ENCODE measurements at regions not wholly inside any gene's neighbourhood (a gene's known extent, or its start where the extent isn't known, plus 50 kb on each side); places are given as distances from the start of the nearest gene placed in this dataset.

GRCh38 chr3:150050510-150050909, 79.8 kb upstream of the PFN2 start:
- no peaks in the 10 kb centered on the region for H3K9me3 ChIP-seq (ENCODE audit: low read depth)
- H3K27me3 ChIP-seq (replicated peaks; ENCODE audit: insufficient read depth): no peaks in the 10 kb centered on the region
- no peaks in the 10 kb centered on the region for H3K79me2 ChIP-seq (ENCODE audit: insufficient read depth)
- H3F3A ChIP-seq (ENCODE audit: insufficient read depth): no peaks in the 10 kb centered on the region
- no peak overlapping the region for H2AFZ ChIP-seq
- WGBS, 2 experiments (ENCODE audit: low coverage in 1 of 2, low lambda C conversion rate in 2 of 2, missing lambda C conversion rate in 2 of 2): 94 to 95% methylated on average over 25 of the region's 25 CpGs
- in situ Hi-C loops (cut with MboI): no loop called here
- no peaks in the 10 kb centered on the region for H3K9me2 ChIP-seq (ENCODE audit: insufficient read depth)
- no peaks in the 10 kb centered on the region for H3K4me1 ChIP-seq (ENCODE audit: insufficient read depth)
- no peak overlapping the region for H3K4me2 ChIP-seq (ENCODE audit: unreplicated experiment)
- DNase-seq: no peak
- no peak overlapping the region for H3K4me3 ChIP-seq
- no peak overlapping the region for H3K27ac ChIP-seq
- H3K36me3 ChIP-seq (ENCODE audit: low read depth): no peaks in the 10 kb centered on the region
- no peak overlapping the region for H3K9ac ChIP-seq
- TF ChIP-seq EZH2 (IDR thresholded peaks at IDR 0.05; ENCODE audit: insufficient read depth, poor library complexity, severe bottlenecking) (no peak), EZH2phosphoT487 (IDR thresholded peaks at IDR 0.05; ENCODE audit: insufficient read depth, low read depth) (no peak)
- H4K20me1 ChIP-seq (ENCODE audit: insufficient read depth): no peaks in the 10 kb centered on the region

- no peaks in the 10 kb centered on the region for H3F3A ChIP-seq (ENCODE audit: insufficient read depth)
- no peaks in the 10 kb centered on the region for H3K27me3 ChIP-seq (replicated peaks; ENCODE audit: insufficient read depth)
- no peak overlapping the region for H2AFZ ChIP-seq
- H4K20me1 ChIP-seq (ENCODE audit: insufficient read depth): no peaks in the 10 kb centered on the region
- H3K9me3 ChIP-seq (ENCODE audit: low read depth): no peaks in the 10 kb centered on the region
- in situ Hi-C loops (cut with MboI): no loop called here
- H3K4me1 ChIP-seq (ENCODE audit: insufficient read depth): no peaks in the 10 kb centered on the region
- no peak overlapping the region for H3K27ac ChIP-seq
- no peak overlapping the region for H3K4me3 ChIP-seq
- no peaks in the 10 kb centered on the region for H3K9me2 ChIP-seq (ENCODE audit: insufficient read depth)
- no peak overlapping the region for H3K4me2 ChIP-seq (ENCODE audit: unreplicated experiment)
- no peak overlapping the region for H3K9ac ChIP-seq
- TF ChIP-seq EZH2 (IDR thresholded peaks at IDR 0.05; ENCODE audit: insufficient read depth, poor library complexity, severe bottlenecking) (no peak), EZH2phosphoT487 (IDR thresholded peaks at IDR 0.05; ENCODE audit: insufficient read depth, low read depth) (no peak)
- no peaks in the 10 kb centered on the region for H3K36me3 ChIP-seq (ENCODE audit: low read depth)
- no peaks in the 10 kb centered on the region for H3K79me2 ChIP-seq (ENCODE audit: insufficient read depth)
- no peak for DNase-seq
- 89 to 91% methylated on average over 1 of the region's 1 CpG for whole genome bisulfite sequencing, 2 experiments (ENCODE audit: low coverage in 1 of 2, low lambda C conversion rate in 2 of 2, missing lambda C conversion rate in 2 of 2)
These were observed 78.6 kb upstream of the PFN2 start for GRCh38 chr3:150049317-150049716.

GRCh38 chr3:150041877-150042276, 71.2 kb upstream of the PFN2 start:
- H3K4me1 ChIP-seq (ENCODE audit: insufficient read depth): no peaks in the 10 kb centered on the region

GRCh38 chr3:150040097-150040496, 69.4 kb upstream of the PFN2 start:
- 67 to 70% methylated on average over 4 of the region's 4 CpGs for WGBS, 2 experiments (ENCODE audit: low coverage in 1 of 2, low lambda C conversion rate in 2 of 2, missing lambda C conversion rate in 2 of 2)
- no peaks in the 10 kb centered on the region for H3K79me2 ChIP-seq (ENCODE audit: insufficient read depth)

More at GRCh38 chr3:150041877-150042276, 71.2 kb upstream of the PFN2 start:
- Histone ChIP-seq H3K27me3 (replicated peaks; ENCODE audit: insufficient read depth) (no peaks in the 10 kb centered on the region), H3F3A (ENCODE audit: insufficient read depth) (no peaks in the 10 kb centered on the region), H4K20me1 (ENCODE audit: insufficient read depth) (no peaks in the 10 kb centered on the region), H3K4me3 (no peak overlapping the region), H3K4me2 (ENCODE audit: unreplicated experiment) (no peak overlapping the region), H3K27ac (no peak overlapping the region), H3K36me3 (ENCODE audit: low read depth) (no peaks in the 10 kb centered on the region), H3K9me2 (ENCODE audit: insufficient read depth) (no peaks in the 10 kb centered on the region), H2AFZ (no peak overlapping the region), H3K9me3 (ENCODE audit: low read depth) (no peaks in the 10 kb centered on the region), H3K9ac (no peak overlapping the region), H3K79me2 (ENCODE audit: insufficient read depth) (no peaks in the 10 kb centered on the region)
- in situ Hi-C loops (cut with MboI): no loop called here
- TF ChIP-seq EZH2phosphoT487 (IDR thresholded peaks at IDR 0.05; ENCODE audit: insufficient read depth, low read depth): no peak
- TF ChIP-seq EZH2 (IDR thresholded peaks at IDR 0.05; ENCODE audit: insufficient read depth, poor library complexity, severe bottlenecking): no peak
- no peak for DNase-seq
- 70 to 74% methylated on average over 3 of the region's 3 CpGs for WGBS, 2 experiments (ENCODE audit: low coverage in 1 of 2, low lambda C conversion rate in 2 of 2, missing lambda C conversion rate in 2 of 2)

GRCh38 chr3:150038830-150039229, 68.1 kb upstream of the PFN2 start:
- H3K9ac ChIP-seq: no peak overlapping the region
- WGBS, 2 experiments (ENCODE audit: low coverage in 1 of 2, low lambda C conversion rate in 2 of 2, missing lambda C conversion rate in 2 of 2): 71 to 72% methylated on average over 6 of the region's 6 CpGs
- H3K27ac ChIP-seq: no peak overlapping the region
- no peak overlapping the region for H2AFZ ChIP-seq
- TF ChIP-seq EZH2 (IDR thresholded peaks at IDR 0.05; ENCODE audit: insufficient read depth, poor library complexity, severe bottlenecking) (no peak), EZH2phosphoT487 (IDR thresholded peaks at IDR 0.05; ENCODE audit: insufficient read depth, low read depth) (no peak)
- no peaks in the 10 kb centered on the region for H3K9me3 ChIP-seq (ENCODE audit: low read depth)
- H3F3A ChIP-seq (ENCODE audit: insufficient read depth): no peaks in the 10 kb centered on the region
- H4K20me1 ChIP-seq (ENCODE audit: insufficient read depth): no peaks in the 10 kb centered on the region
- in situ Hi-C loops (cut with MboI): no loop called here
- H3K4me3 ChIP-seq: no peak overlapping the region
- no peaks in the 10 kb centered on the region for H3K4me1 ChIP-seq (ENCODE audit: insufficient read depth)
- no peaks in the 10 kb centered on the region for H3K36me3 ChIP-seq (ENCODE audit: low read depth)
- no peak overlapping the region for H3K4me2 ChIP-seq (ENCODE audit: unreplicated experiment)
- no peaks in the 10 kb centered on the region for H3K9me2 ChIP-seq (ENCODE audit: insufficient read depth)
- H3K79me2 ChIP-seq (ENCODE audit: insufficient read depth): no peaks in the 10 kb centered on the region
- no peak for DNase-seq
- no peaks in the 10 kb centered on the region for H3K27me3 ChIP-seq (replicated peaks; ENCODE audit: insufficient read depth)

More at GRCh38 chr3:150040097-150040496, 69.4 kb upstream of the PFN2 start:
- H3K27me3 ChIP-seq (replicated peaks; ENCODE audit: insufficient read depth): no peaks in the 10 kb centered on the region
- TF ChIP-seq EZH2phosphoT487 (IDR thresholded peaks at IDR 0.05; ENCODE audit: insufficient read depth, low read depth) (no peak), EZH2 (IDR thresholded peaks at IDR 0.05; ENCODE audit: insufficient read depth, poor library complexity, severe bottlenecking) (no peak)
- H3K27ac ChIP-seq: no peak overlapping the region
- no peaks in the 10 kb centered on the region for H3K4me1 ChIP-seq (ENCODE audit: insufficient read depth)
- in situ Hi-C loops (cut with MboI): no loop called here
- no peak overlapping the region for H2AFZ ChIP-seq
- no peaks in the 10 kb centered on the region for H3F3A ChIP-seq (ENCODE audit: insufficient read depth)
- H3K4me3 ChIP-seq: no peak overlapping the region
- no peaks in the 10 kb centered on the region for H4K20me1 ChIP-seq (ENCODE audit: insufficient read depth)
- H3K9me2 ChIP-seq (ENCODE audit: insufficient read depth): no peaks in the 10 kb centered on the region
- no peaks in the 10 kb centered on the region for H3K9me3 ChIP-seq (ENCODE audit: low read depth)
- no peak overlapping the region for H3K4me2 ChIP-seq (ENCODE audit: unreplicated experiment)
- DNase-seq: no peak
- H3K9ac ChIP-seq: no peak overlapping the region
- no peaks in the 10 kb centered on the region for H3K36me3 ChIP-seq (ENCODE audit: low read depth)
